Neural cell (in vitro differentiated cells): ENCODE measurements at regions not wholly inside any gene's neighbourhood (a gene's known extent, or its start where the extent isn't known, plus 50 kb on each side); places are given as distances from the start of the nearest gene placed in this dataset.

Experiments used
- H2AFZ ChIP-seq: fragments of 200-600, 300-800 bp; sonication (generic), shearing (Covaris generic); 2 replicates; pipeline ENCODE4 v1.6.0; 2014; ENCODE audit warnings: low read depth, mild to moderate bottlenecking, antibody characterized with exemption, low read length, moderate library complexity
- H3F3A ChIP-seq: fragments of 200-600 bp; shearing (Covaris generic); 2 replicates; pipeline ENCODE4 v1.6.1; 2016; ENCODE audit warnings: mild to moderate bottlenecking, moderate library complexity, mixed read lengths, antibody characterized with exemption, low read length; ENCODE audit not compliant: insufficient read depth, poor library complexity, severe bottlenecking
- H3K27ac ChIP-seq: fragments of 200-600, 300-800 bp; sonication (generic), shearing (Covaris generic); 2 replicates; pipeline ENCODE4 v1.5.1; 2014; ENCODE audit warnings: mild to moderate bottlenecking, low read length, moderate library complexity
- H3K27me3 ChIP-seq: fragments of 300-800, 200-600 bp; sonication (generic), shearing (Covaris generic); 2 replicates; pipeline ENCODE4 v1.6.0; 2014; ENCODE audit warnings: mild to moderate bottlenecking, low read depth, low read length, moderate library complexity; ENCODE audit not compliant: insufficient read depth
- H3K36me3 ChIP-seq: fragments of 300-800, 200-600 bp; sonication (generic), shearing (Covaris generic); 2 replicates; pipeline ENCODE4 v1.5.1; 2014; ENCODE audit warnings: mild to moderate bottlenecking, antibody characterized with exemption, low read length, moderate library complexity; ENCODE audit not compliant: insufficient read depth
- H3K4me2 ChIP-seq: fragments of 300-800, 200-600 bp; sonication (generic), shearing (Covaris generic); 2 replicates; pipeline ENCODE4 v1.6.0; 2014; ENCODE audit warnings: mild to moderate bottlenecking, low read length
- H3K4me3 ChIP-seq: fragments of 300-800, 200-600 bp; sonication (generic), shearing (Covaris generic); 2 replicates; pipeline ENCODE4 v1.5.1; 2014; ENCODE audit warnings: mild to moderate bottlenecking, low read length, moderate library complexity
- H3K79me2 ChIP-seq: fragments of 200-600 bp; shearing (Covaris generic); replicated peaks from 2 replicates; pipeline ENCODE4 v1.6.0; 2014; ENCODE audit warnings: mild to moderate bottlenecking, low read length, moderate library complexity; ENCODE audit not compliant: insufficient read depth
- H3K9ac ChIP-seq: fragments of 300-800, 200-600 bp; sonication (generic), shearing (Covaris generic); 2 replicates; pipeline ENCODE4 v1.6.1; 2016; ENCODE audit warnings: mild to moderate bottlenecking, low read length, mixed read lengths
- H3K9me2 ChIP-seq: fragments of 200-600 bp; shearing (Covaris generic); 2 replicates; pipeline ENCODE4 v1.6.1; 2016; ENCODE audit warnings: mild to moderate bottlenecking, low read length, mixed read lengths; ENCODE audit not compliant: insufficient read depth
- H3K9me3 ChIP-seq: fragments of 200-600, 300-800 bp; sonication (generic), shearing (Covaris generic); 2 replicates; pipeline ENCODE4 v1.6.1; 2016; ENCODE audit warnings: mild to moderate bottlenecking, mixed run types, low read length, moderate library complexity, mixed read lengths
- H4K20me1 ChIP-seq: fragments of 200-600 bp; shearing (Covaris generic); 2 replicates; pipeline ENCODE4 v1.6.1; 2016; ENCODE audit warnings: mild to moderate bottlenecking, mixed run types; ENCODE audit not compliant: insufficient read depth
- EP300 ChIP-seq: fragments of 450-650 bp; conservative IDR thresholded peaks from 2 replicates; pipeline ENCODE4 v1.6.1; 2014; ENCODE audit warnings: antibody characterized with exemption, mild to moderate bottlenecking, moderate library complexity; ENCODE audit not compliant: poor library complexity, severe bottlenecking
- EZH2 ChIP-seq: fragments of 200-600, 300-800 bp; shearing (Covaris generic), sonication (generic); IDR thresholded peaks from 2 replicates; pipeline ENCODE4 v1.6.1; 2014; ENCODE audit warnings: antibody characterized with exemption, low read length, borderline replicate concordance, mild to moderate bottlenecking; ENCODE audit not compliant: insufficient read depth, poor library complexity, severe bottlenecking
- MXI1 ChIP-seq: fragments of 450-650 bp; conservative IDR thresholded peaks from 2 replicates; pipeline ENCODE4 v1.6.1; 2014; ENCODE audit warnings: antibody characterized with exemption, mild to moderate bottlenecking; ENCODE audit not compliant: poor library complexity, severe bottlenecking
- POLR2AphosphoS5 ChIP-seq: IDR thresholded peaks from 2 replicates; pipeline ENCODE4 v1.6.1; 2012
- RAD21 ChIP-seq: fragments of 450-650 bp; conservative IDR thresholded peaks from 2 replicates; pipeline ENCODE4 v1.6.1; 2014; ENCODE audit warnings: antibody characterized with exemption, mild to moderate bottlenecking, moderate library complexity
- SMC3 ChIP-seq: fragments of 450-650 bp; conservative IDR thresholded peaks from 2 replicates; pipeline ENCODE4 v1.6.1; 2014; ENCODE audit warnings: antibody characterized with exemption, mild to moderate bottlenecking, moderate library complexity; ENCODE audit not compliant: poor library complexity
- TAF1 ChIP-seq: IDR thresholded peaks from 2 replicates; pipeline ENCODE4 v1.6.1; 2012; ENCODE audit warnings: low read depth
- TF ChIP-seq, protein P1 (sequence below): fragments of 450-650 bp; IDR thresholded peaks from 2 replicates; pipeline ENCODE4 v1.5.1; 2014; ENCODE audit warnings: antibody characterized with exemption, mild to moderate bottlenecking, moderate library complexity; ENCODE audit not compliant: poor library complexity, severe bottlenecking
- TF ChIP-seq, protein P2 (sequence below): IDR thresholded peaks from 2 replicates; pipeline ENCODE4 v1.6.1; 2012; ENCODE audit warnings: borderline replicate concordance

- Histone ChIP-seq H3K9me2 (no peaks in the 10 kb centered on the region), H3K4me2 (no peak overlapping the region), H4K20me1 (no peaks in the 10 kb centered on the region), H3K27ac (no peak overlapping the region), H3K27me3 (no peaks in the 10 kb centered on the region), H3K9ac (no peak overlapping the region), H3K9me3 (no peaks in the 10 kb centered on the region), H3K4me3 (no peak overlapping the region), H3F3A (no peaks in the 10 kb centered on the region), H3K36me3 (no peaks in the 10 kb centered on the region), H3K79me2 (no peaks in the 10 kb centered on the region), H2AFZ (no peak overlapping the region)
- TF ChIP-seq, protein P1, sequence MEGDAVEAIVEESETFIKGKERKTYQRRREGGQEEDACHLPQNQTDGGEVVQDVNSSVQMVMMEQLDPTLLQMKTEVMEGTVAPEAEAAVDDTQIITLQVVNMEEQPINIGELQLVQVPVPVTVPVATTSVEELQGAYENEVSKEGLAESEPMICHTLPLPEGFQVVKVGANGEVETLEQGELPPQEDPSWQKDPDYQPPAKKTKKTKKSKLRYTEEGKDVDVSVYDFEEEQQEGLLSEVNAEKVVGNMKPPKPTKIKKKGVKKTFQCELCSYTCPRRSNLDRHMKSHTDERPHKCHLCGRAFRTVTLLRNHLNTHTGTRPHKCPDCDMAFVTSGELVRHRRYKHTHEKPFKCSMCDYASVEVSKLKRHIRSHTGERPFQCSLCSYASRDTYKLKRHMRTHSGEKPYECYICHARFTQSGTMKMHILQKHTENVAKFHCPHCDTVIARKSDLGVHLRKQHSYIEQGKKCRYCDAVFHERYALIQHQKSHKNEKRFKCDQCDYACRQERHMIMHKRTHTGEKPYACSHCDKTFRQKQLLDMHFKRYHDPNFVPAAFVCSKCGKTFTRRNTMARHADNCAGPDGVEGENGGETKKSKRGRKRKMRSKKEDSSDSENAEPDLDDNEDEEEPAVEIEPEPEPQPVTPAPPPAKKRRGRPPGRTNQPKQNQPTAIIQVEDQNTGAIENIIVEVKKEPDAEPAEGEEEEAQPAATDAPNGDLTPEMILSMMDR: no peak
- TF ChIP-seq SMC3 (no peak), RAD21 (no peak)
- TF ChIP-seq, protein P2, sequence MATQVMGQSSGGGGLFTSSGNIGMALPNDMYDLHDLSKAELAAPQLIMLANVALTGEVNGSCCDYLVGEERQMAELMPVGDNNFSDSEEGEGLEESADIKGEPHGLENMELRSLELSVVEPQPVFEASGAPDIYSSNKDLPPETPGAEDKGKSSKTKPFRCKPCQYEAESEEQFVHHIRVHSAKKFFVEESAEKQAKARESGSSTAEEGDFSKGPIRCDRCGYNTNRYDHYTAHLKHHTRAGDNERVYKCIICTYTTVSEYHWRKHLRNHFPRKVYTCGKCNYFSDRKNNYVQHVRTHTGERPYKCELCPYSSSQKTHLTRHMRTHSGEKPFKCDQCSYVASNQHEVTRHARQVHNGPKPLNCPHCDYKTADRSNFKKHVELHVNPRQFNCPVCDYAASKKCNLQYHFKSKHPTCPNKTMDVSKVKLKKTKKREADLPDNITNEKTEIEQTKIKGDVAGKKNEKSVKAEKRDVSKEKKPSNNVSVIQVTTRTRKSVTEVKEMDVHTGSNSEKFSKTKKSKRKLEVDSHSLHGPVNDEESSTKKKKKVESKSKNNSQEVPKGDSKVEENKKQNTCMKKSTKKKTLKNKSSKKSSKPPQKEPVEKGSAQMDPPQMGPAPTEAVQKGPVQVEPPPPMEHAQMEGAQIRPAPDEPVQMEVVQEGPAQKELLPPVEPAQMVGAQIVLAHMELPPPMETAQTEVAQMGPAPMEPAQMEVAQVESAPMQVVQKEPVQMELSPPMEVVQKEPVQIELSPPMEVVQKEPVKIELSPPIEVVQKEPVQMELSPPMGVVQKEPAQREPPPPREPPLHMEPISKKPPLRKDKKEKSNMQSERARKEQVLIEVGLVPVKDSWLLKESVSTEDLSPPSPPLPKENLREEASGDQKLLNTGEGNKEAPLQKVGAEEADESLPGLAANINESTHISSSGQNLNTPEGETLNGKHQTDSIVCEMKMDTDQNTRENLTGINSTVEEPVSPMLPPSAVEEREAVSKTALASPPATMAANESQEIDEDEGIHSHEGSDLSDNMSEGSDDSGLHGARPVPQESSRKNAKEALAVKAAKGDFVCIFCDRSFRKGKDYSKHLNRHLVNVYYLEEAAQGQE: no peak
These were observed 162.1 kb downstream of the SNX18 start for GRCh38 chr5:54679686-54680085.

GRCh38 chr5:54678737-54679136 lies 161.2 kb downstream of the SNX18 start:
- Histone ChIP-seq H4K20me1 (no peaks in the 10 kb centered on the region), H3K27me3 (no peaks in the 10 kb centered on the region), H3K4me3 (no peak overlapping the region), H3K79me2 (no peaks in the 10 kb centered on the region), H3K4me2 (no peak overlapping the region), H3K9ac (no peak overlapping the region), H3K9me2 (no peaks in the 10 kb centered on the region), H2AFZ (no peak overlapping the region), H3K36me3 (no peaks in the 10 kb centered on the region), H3F3A (no peaks in the 10 kb centered on the region), H3K9me3 (no peaks in the 10 kb centered on the region), H3K27ac (no peak overlapping the region)
- TF ChIP-seq POLR2AphosphoS5 (no peak), SMC3 (no peak), EZH2 (no peak), MXI1 (no peak), EP300 (no peak), TAF1 (no peak), RAD21 (no peak)
- TF ChIP-seq, protein P2: no peak
- TF ChIP-seq, protein P1: no peak
